ENCODE measurements at regions not wholly inside any gene's neighbourhood (a gene's known extent, or its start where the extent isn't known, plus 50 kb on each side); places are given as distances from the start of the nearest gene placed in this dataset.

- Histone ChIP-seq H3K4me3 (ENCODE audit: low read length) (no peak overlapping the region), H3K4me2 (ENCODE audit: low read length) (no peak overlapping the region), H3K9me3 (ENCODE audit: insufficient read depth, low read length) (no peaks in the 10 kb centered on the region), H2AFZ (ENCODE audit: low read depth, low read length) (no peak overlapping the region), H3K9ac (ENCODE audit: low read length) (no peak overlapping the region), H3K27ac (ENCODE audit: low read length) (no peak overlapping the region), H3K4me1 (ENCODE audit: low read length) (no peaks in the 10 kb centered on the region), H4K20me1 (ENCODE audit: insufficient read depth, low read length) (no peaks in the 10 kb centered on the region), H3K27me3 (ENCODE audit: low read depth, low read length) (no peaks in the 10 kb centered on the region), H3K79me2 (ENCODE audit: low read length) (no peaks in the 10 kb centered on the region), H3K36me3 (replicated peaks; ENCODE audit: low read depth, low read length) (no peaks in the 10 kb centered on the region)
- TF ChIP-seq CTCF (IDR thresholded peaks at IDR 0.05; ENCODE audit: low read depth, low read length), result no peak
- no peak for TF ChIP-seq EZH2phosphoT487 (IDR thresholded peaks at IDR 0.05; ENCODE audit: low read depth)
These were observed 861.1 kb downstream of the TYW1 start for GRCh38 chr7:67857698-67858097.

- H3K79me2 ChIP-seq (ENCODE audit: low read length), result no peaks in the 10 kb centered on the region
- TF ChIP-seq EZH2phosphoT487 (IDR thresholded peaks at IDR 0.05; ENCODE audit: low read depth), result no peak
- no peak for TF ChIP-seq CTCF (IDR thresholded peaks at IDR 0.05; ENCODE audit: low read depth, low read length)
- no peak overlapping the region for H3K27ac ChIP-seq (ENCODE audit: low read length)
- no peaks in the 10 kb centered on the region for H3K27me3 ChIP-seq (ENCODE audit: low read depth, low read length)
- H4K20me1 ChIP-seq (ENCODE audit: insufficient read depth, low read length), result no peaks in the 10 kb centered on the region
- no peak overlapping the region for H2AFZ ChIP-seq (ENCODE audit: low read depth, low read length)
- H3K4me3 ChIP-seq (ENCODE audit: low read length), result no peak overlapping the region
- no peak overlapping the region for H3K9ac ChIP-seq (ENCODE audit: low read length)
- no peaks in the 10 kb centered on the region for H3K9me3 ChIP-seq (ENCODE audit: insufficient read depth, low read length)
- H3K4me1 ChIP-seq (ENCODE audit: low read length), result no peaks in the 10 kb centered on the region
- no peak overlapping the region for H3K4me2 ChIP-seq (ENCODE audit: low read length)
- no peaks in the 10 kb centered on the region for H3K36me3 ChIP-seq (replicated peaks; ENCODE audit: low read depth, low read length)
These were observed 862.3 kb downstream of the TYW1 start for GRCh38 chr7:67858931-67859330.

GRCh38 chr7:67863911-67864310 lies 867.3 kb downstream of the TYW1 start:
- TF ChIP-seq CTCF (IDR thresholded peaks at IDR 0.05; ENCODE audit: low read depth, low read length), result no peak
- no peak for TF ChIP-seq EZH2phosphoT487 (IDR thresholded peaks at IDR 0.05; ENCODE audit: low read depth)
- Histone ChIP-seq H3K36me3 (replicated peaks; ENCODE audit: low read depth, low read length) (no peaks in the 10 kb centered on the region), H3K27ac (ENCODE audit: low read length) (no peak overlapping the region), H3K9ac (ENCODE audit: low read length) (no peak overlapping the region), H3K27me3 (ENCODE audit: low read depth, low read length) (no peaks in the 10 kb centered on the region), H3K4me1 (ENCODE audit: low read length) (no peaks in the 10 kb centered on the region), H3K9me3 (ENCODE audit: insufficient read depth, low read length) (no peaks in the 10 kb centered on the region), H3K79me2 (ENCODE audit: low read length) (no peaks in the 10 kb centered on the region), H2AFZ (ENCODE audit: low read depth, low read length) (no peak overlapping the region), H4K20me1 (ENCODE audit: insufficient read depth, low read length) (no peaks in the 10 kb centered on the region), H3K4me3 (ENCODE audit: low read length) (no peak overlapping the region), H3K4me2 (ENCODE audit: low read length) (no peak overlapping the region)

- no peak for TF ChIP-seq CTCF (IDR thresholded peaks at IDR 0.05; ENCODE audit: low read depth, low read length)
- TF ChIP-seq EZH2phosphoT487 (IDR thresholded peaks at IDR 0.05; ENCODE audit: low read depth), result no peak
These were observed 869.4 kb downstream of the TYW1 start for GRCh38 chr7:67866054-67866453.

More at GRCh38 chr7:67866054-67866453, 869.4 kb downstream of the TYW1 start:
- no peak overlapping the region for H2AFZ ChIP-seq (ENCODE audit: low read depth, low read length)
- no peaks in the 10 kb centered on the region for H3K4me1 ChIP-seq (ENCODE audit: low read length)
- H3K27ac ChIP-seq (ENCODE audit: low read length), result no peak overlapping the region
- no peaks in the 10 kb centered on the region for H3K36me3 ChIP-seq (replicated peaks; ENCODE audit: low read depth, low read length)
- H4K20me1 ChIP-seq (ENCODE audit: insufficient read depth, low read length), result no peaks in the 10 kb centered on the region
- no peak overlapping the region for H3K9ac ChIP-seq (ENCODE audit: low read length)
- H3K4me2 ChIP-seq (ENCODE audit: low read length), result no peak overlapping the region
- H3K79me2 ChIP-seq (ENCODE audit: low read length), result no peaks in the 10 kb centered on the region
- H3K4me3 ChIP-seq (ENCODE audit: low read length), result no peak overlapping the region
- H3K27me3 ChIP-seq (ENCODE audit: low read depth, low read length), result no peaks in the 10 kb centered on the region
- no peaks in the 10 kb centered on the region for H3K9me3 ChIP-seq (ENCODE audit: insufficient read depth, low read length)

Data from OCI-LY3 (cell line).